MM.1S (cell line): ENCODE measurements at regions not wholly inside any gene's neighbourhood (a gene's known extent, or its start where the extent isn't known, plus 50 kb on each side); places are given as distances from the start of the nearest gene placed in this dataset.

Experiments
- DNase-seq: peaks from one replicate; pipeline ENCODE4 v3.0.0-alpha.2; 2015
- H2AFZ ChIP-seq: fragments of 300-600 bp; sonication (generic); 2 replicates; pipeline ENCODE4 v1.6.0; 2016; ENCODE audit warnings: antibody characterized with exemption, low read length
- H3F3A ChIP-seq: fragments of 300-600 bp; sonication (generic); 2 replicates; pipeline ENCODE4 v1.6.1; 2016; ENCODE audit warnings: mild to moderate bottlenecking, antibody characterized with exemption, low read length, moderate library complexity, mixed read lengths; ENCODE audit not compliant: insufficient read depth
- H3K27ac ChIP-seq: fragments of 300-600 bp; sonication (generic); 2 replicates; pipeline ENCODE4 v1.5.1; 2016; ENCODE audit warnings: mild to moderate bottlenecking, low read length
- H3K27me3 ChIP-seq: fragments of 300-600 bp; sonication (generic); replicated peaks from 2 replicates; pipeline ENCODE4 v1.6.0; 2016; ENCODE audit warnings: low read length; ENCODE audit not compliant: insufficient read depth
- H3K36me3 ChIP-seq: fragments of 300-600 bp; sonication (generic); replicated peaks from 2 replicates; pipeline ENCODE4 v1.6.1; 2016; ENCODE audit warnings: mild to moderate bottlenecking, low read length, mixed read lengths; ENCODE audit not compliant: insufficient read depth
- H3K4me1 ChIP-seq: fragments of 300-600 bp; sonication (generic); 2 replicates; pipeline ENCODE4 v1.6.1; 2016; ENCODE audit warnings: low read length, mixed read lengths
- H3K4me2 ChIP-seq: fragments of 300-600 bp; sonication (generic); 2 replicates; pipeline ENCODE4 v1.6.0; 2016; ENCODE audit warnings: low read depth, low read length
- H3K4me3 ChIP-seq: fragments of 300-600 bp; sonication (generic); 2 replicates; pipeline ENCODE4 v1.5.1; 2016; ENCODE audit warnings: low read length, mixed read lengths
- H3K79me2 ChIP-seq: fragments of 300-600 bp; sonication (generic); 2 replicates; pipeline ENCODE4 v1.6.1; 2016; ENCODE audit warnings: mixed run types, low read length, mixed read lengths
- H3K9ac ChIP-seq: fragments of 300-600 bp; sonication (generic); 2 replicates; pipeline ENCODE4 v1.6.1; 2016; ENCODE audit warnings: low read length, mixed read lengths
- H3K9me2 ChIP-seq: fragments of 300-600 bp; sonication (generic); replicated peaks from 2 replicates; pipeline ENCODE4 v1.6.1; 2016; ENCODE audit warnings: mild to moderate bottlenecking, low read length, mixed read lengths; ENCODE audit not compliant: insufficient read depth
- H3K9me3 ChIP-seq: fragments of 300-600 bp; sonication (generic); replicated peaks from 2 replicates; pipeline ENCODE4 v1.6.1; 2016; ENCODE audit warnings: mild to moderate bottlenecking, low read length, mixed read lengths; ENCODE audit not compliant: insufficient read depth
- H4K20me1 ChIP-seq: fragments of 300-600 bp; sonication (generic); 2 replicates; pipeline ENCODE4 v1.6.1; 2016; ENCODE audit warnings: mild to moderate bottlenecking, low read length, moderate library complexity, mixed read lengths; ENCODE audit not compliant: insufficient read depth
- CTCF ChIP-seq: fragments of 300-600 bp; sonication (generic); IDR thresholded peaks from 2 replicates; pipeline ENCODE4 v1.5.1; 2016; ENCODE audit warnings: antibody characterized with exemption, low read length, mixed read lengths
- EZH2 ChIP-seq: fragments of 300-600 bp; sonication (generic); optimal IDR thresholded peaks from 2 replicates; pipeline ENCODE3; 2017; ENCODE audit warnings: low read depth, mild to moderate bottlenecking, antibody characterized with exemption, low read length, mixed read lengths
- EZH2phosphoT487 ChIP-seq: fragments of 300-600 bp; sonication (generic); IDR thresholded peaks from 2 replicates; pipeline ENCODE4 v1.6.1; 2018; ENCODE audit warnings: antibody characterized with exemption, low read length

- H3K27me3 ChIP-seq: no peaks in the 10 kb centered on the region
- no peak overlapping the region for H3K4me3 ChIP-seq
- H3K79me2 ChIP-seq: no peaks in the 10 kb centered on the region
- H4K20me1 ChIP-seq: no peaks in the 10 kb centered on the region
- no peak overlapping the region for H3K9ac ChIP-seq
- DNase-seq: no peak
- TF ChIP-seq EZH2phosphoT487: no peak
- no peak for TF ChIP-seq CTCF
- TF ChIP-seq EZH2: no peak
- no peaks in the 10 kb centered on the region for H3K9me3 ChIP-seq
- no peaks in the 10 kb centered on the region for H3F3A ChIP-seq
- no peak overlapping the region for H3K27ac ChIP-seq
- H3K9me2 ChIP-seq: no peaks in the 10 kb centered on the region
- no peaks in the 10 kb centered on the region for H3K36me3 ChIP-seq
- no peak overlapping the region for H3K4me2 ChIP-seq
- no peaks in the 10 kb centered on the region for H3K4me1 ChIP-seq
- H2AFZ ChIP-seq: no peak overlapping the region
Measured at GRCh38 chr10:130887170-130887569, 424.4 kb downstream of the TCERG1L start.

DNA sequence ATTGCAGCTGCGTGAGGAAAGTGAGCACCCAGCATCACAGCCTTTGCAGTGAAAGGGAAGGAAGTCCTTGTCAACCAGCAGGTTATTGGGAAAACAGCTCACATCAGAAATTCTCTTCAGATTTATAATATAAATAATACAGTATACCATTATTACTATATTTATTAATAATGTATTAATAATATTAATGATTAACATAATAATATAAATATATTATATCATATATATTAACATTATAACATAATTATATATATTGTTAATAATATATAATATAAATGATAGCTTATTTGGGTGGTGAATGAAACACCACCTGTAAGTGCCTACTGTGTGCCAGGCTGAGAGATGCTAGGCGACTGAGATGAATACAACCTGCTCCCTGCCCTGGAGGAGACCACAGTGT, 423.0 kb downstream of the TCERG1L start:
- H3K4me1 ChIP-seq: no peaks in the 10 kb centered on the region
- TF ChIP-seq EZH2 (no peak), EZH2phosphoT487 (no peak), CTCF (no peak)
- H3K27me3 ChIP-seq: no peaks in the 10 kb centered on the region

DNA sequence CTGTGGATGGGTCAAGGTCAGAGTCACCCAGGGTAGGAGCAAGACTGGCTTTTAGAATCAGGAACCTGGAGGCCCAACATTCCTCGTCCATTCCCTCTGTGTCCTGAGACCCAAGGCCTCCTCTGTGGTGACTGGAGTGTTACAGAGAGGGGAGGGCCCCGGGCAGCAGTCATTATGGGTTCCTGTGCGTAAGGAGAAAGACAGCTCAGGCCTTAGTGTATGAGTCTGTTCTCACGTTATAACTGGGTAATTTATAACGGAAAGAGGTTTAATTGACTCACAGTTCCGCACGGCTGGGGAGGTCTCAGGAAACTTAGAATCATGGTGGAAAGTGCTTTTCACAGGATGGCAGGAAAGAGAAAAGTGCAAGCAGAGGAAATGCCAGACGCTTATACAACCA, 422.3 kb downstream of the TCERG1L start:
- Histone ChIP-seq H3K9me3 (no peaks in the 10 kb centered on the region), H3K27me3 (no peaks in the 10 kb centered on the region), H2AFZ (no peak overlapping the region), H3K9me2 (no peaks in the 10 kb centered on the region), H4K20me1 (no peaks in the 10 kb centered on the region), H3K36me3 (no peaks in the 10 kb centered on the region), H3K4me1 (no peaks in the 10 kb centered on the region), H3F3A (no peaks in the 10 kb centered on the region), H3K27ac (no peak overlapping the region), H3K79me2 (no peaks in the 10 kb centered on the region), H3K4me2 (no peak overlapping the region), H3K4me3 (no peak overlapping the region), H3K9ac (no peak overlapping the region)
- TF ChIP-seq CTCF (no peak), EZH2 (no peak), EZH2phosphoT487 (no peak)
- no peak for DNase-seq

More for the DNA sequence above, 423.0 kb downstream of the TCERG1L start:
- no peak for DNase-seq
- Histone ChIP-seq H3K27ac (no peak overlapping the region), H3K9ac (no peak overlapping the region), H3F3A (no peaks in the 10 kb centered on the region), H3K4me2 (no peak overlapping the region), H3K36me3 (no peaks in the 10 kb centered on the region), H3K9me2 (no peaks in the 10 kb centered on the region), H4K20me1 (no peaks in the 10 kb centered on the region), H2AFZ (no peak overlapping the region), H3K79me2 (no peaks in the 10 kb centered on the region), H3K4me3 (no peak overlapping the region), H3K9me3 (no peaks in the 10 kb centered on the region)
